AG20443 (cell line): ENCODE measurements at regions not wholly inside any gene's neighbourhood (a gene's known extent, or its start where the extent isn't known, plus 50 kb on each side); places are given as distances from the start of the nearest gene placed in this dataset.
"Not testable (repeated sequence)": the region's sequence is repeated elsewhere in the genome, so short reads cannot be mapped to it uniquely, and the experiment has no call there.

Experiments used
- DNase-seq: peaks from one replicate; pipeline ENCODE4 v3.0.0; 2012; ENCODE audit warnings: low spot score, mixed read lengths

DNA sequence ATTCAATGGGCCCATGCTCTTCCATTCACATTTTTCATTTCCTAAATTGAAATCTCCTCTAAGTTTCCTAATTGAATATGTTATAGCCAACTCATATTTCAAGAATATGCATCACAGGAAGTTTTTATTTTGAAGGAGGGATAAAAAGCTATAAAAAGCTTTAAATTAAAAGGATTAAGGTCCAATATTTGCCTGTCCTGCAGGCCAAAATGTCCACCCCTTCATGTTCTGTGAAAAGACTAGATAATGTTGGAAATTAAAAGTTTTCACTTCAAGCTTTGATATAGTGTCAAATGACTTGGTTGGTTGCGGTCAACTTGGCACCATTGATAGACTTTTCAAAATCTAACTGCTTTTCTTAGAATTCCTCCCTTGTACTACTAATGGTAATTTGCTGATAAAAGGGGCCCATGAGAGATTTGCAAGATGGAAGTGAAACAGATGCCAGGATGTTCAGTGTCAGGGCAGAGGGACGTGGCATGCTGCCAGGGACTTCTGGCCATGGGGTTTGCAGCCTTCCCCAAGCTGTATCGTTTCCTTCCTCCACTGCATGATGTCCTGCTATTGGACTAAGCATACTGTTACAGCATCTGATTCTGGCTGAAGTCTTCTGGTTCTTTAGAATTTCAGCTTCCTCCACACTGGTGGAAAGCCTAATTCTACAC lies 547.3 kb upstream of the MIR17HG start:
- DNase-seq, result peak; percentile 8

- DNase-seq, result no peak
These were observed 545.9 kb upstream of the MIR17HG start for GRCh38 chr13:90801621-90802020.

GRCh38 chr13:90803210-90803609 lies 544.3 kb upstream of the MIR17HG start:
- DNase-seq, result no peak

GRCh38 chr13:90806016-90806615 lies 541.4 kb upstream of the MIR17HG start:
- DNase-seq, result no peak

- no peak for DNase-seq
These were observed 540.6 kb upstream of the MIR17HG start for GRCh38 chr13:90806892-90807291.

DNA sequence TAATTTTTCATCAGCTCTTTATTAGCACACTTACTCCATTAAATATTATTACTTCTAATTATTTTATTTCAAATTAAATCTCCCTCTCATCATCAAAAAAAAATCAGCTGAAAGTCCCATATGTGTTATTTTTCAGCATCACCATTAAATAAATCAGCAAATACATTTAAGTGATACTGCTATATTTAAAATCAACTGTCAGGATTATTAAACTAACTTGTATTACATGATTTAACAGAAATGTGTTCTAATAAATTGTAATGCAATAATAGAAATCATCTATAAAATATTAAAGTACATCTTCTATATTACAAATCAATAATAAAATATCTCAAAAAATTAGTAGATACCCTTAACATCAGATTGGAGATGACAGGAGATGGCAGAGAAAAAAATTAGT lies 538.6 kb upstream of the MIR17HG start:
- DNase-seq, result no peak

GRCh38 chr13:90824032-90824431 lies 523.5 kb upstream of the MIR17HG start:
- no peak for DNase-seq

GRCh38 chr13:90826688-90827087 lies 520.8 kb upstream of the MIR17HG start:
- DNase-seq, result no peak

DNA sequence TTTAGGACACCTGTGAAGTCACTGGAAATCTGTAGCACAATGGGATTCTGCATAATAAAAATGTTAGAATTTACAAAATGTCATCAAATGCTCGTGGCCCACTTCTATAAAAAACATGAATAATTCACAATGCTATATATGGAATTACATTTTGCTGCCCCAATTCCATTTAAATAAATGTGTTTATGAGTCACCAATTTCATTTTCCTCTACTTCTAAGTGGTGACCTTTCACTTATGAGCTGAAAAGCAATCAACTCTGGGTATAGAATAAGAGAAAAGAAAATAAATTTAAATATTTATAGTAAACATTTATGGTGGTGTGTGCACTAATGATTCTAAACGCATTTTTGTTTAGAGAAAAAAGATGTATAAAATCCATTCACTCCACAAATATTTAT lies 516.7 kb upstream of the MIR17HG start:
- DNase-seq, result no peak

DNA sequence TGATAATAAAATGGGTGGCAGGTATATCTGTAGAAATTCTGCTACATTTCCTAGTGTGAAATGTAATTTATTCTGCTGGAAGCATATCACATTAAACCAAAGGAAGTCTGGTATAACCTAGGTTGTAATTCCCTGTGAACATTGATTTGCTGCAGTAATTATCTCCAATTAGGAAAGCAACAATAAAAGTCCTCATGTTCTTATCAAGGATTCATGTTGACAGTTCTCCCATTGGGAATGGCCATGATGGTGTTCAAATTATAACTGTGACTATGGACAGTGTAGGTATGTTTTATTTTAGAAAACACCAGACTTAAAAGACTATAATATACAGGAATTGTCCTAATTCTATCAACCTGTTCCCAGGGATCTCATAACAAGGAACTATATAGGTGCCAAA lies 513.5 kb upstream of the MIR17HG start:
- DNase-seq, result no peak

GRCh38 chr13:90834700-90835099 lies 512.8 kb upstream of the MIR17HG start:
- no peak for DNase-seq

GRCh38 chr13:90835826-90836225 lies 511.7 kb upstream of the MIR17HG start:
- DNase-seq, result no peak

GRCh38 chr13:90838317-90838960 lies 509.0 kb upstream of the MIR17HG start:
- DNase-seq, result no peak

- peak; percentile 7 for DNase-seq
These were observed 508.4 kb upstream of the MIR17HG start for GRCh38 chr13:90839061-90839460.

DNA sequence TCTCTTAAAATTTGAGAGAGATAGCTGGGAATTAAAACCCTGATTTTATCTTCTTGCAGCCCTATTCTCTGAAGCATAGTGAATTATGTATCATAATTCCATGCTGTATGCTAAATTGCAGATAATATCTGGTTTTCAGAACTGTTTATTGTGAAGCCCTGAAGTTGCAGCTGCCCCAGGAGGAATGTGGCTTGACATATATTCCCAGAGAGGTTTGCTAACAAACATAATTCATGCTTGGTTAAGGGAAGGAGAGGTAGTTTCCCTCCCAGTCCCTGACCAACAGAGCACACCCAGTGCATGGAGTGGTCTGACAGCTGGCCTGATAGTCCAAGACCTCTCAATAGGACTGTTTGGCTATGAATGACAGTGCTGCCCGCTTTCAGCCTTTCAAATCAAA lies 500.6 kb upstream of the MIR17HG start:
- no peak for DNase-seq

GRCh38 chr13:90853666-90854065 lies 493.8 kb upstream of the MIR17HG start:
- not testable (repeated sequence) for DNase-seq

- no peak for DNase-seq
These were observed 489.6 kb upstream of the MIR17HG start for GRCh38 chr13:90857921-90858320.

DNA sequence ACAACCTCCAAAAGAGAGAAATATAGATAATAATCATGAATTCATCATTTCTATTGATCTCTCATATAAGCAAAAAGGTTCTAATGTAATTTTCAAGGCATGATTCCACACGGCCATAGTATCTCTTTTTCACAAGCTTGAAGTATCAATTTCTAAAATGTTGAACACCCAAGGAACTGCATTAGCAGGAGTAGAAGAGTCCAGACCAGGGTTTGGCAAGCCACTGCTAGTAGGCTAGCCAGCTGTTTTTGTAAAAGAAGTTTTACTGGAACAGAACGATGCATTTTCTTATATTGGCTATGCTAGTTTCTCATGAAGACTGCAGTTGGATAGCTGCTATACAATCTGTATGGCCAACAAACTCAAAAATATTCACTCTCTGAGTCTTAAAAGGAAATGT lies 481.5 kb upstream of the MIR17HG start:
- no peak for DNase-seq

DNA sequence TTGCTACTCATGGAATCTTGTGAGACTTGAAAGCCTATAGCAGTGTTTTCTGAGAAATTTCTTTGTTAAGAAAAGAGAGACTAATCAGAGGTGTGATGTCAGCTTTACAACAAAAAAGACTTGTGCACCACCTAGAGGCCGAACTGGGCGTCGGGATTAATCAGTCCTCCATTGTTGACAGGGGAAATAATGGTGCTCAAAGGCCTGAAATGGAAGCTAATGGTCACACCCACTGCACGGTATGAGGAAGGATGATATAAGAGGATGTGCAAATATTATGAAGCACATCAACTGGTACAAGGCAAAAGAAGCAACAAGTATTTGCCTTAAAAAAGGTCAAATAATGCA lies 480.2 kb upstream of the MIR17HG start:
- peak; percentile 61 for DNase-seq

GRCh38 chr13:90868321-90868920 lies 479.1 kb upstream of the MIR17HG start:
- no peak for DNase-seq

DNA sequence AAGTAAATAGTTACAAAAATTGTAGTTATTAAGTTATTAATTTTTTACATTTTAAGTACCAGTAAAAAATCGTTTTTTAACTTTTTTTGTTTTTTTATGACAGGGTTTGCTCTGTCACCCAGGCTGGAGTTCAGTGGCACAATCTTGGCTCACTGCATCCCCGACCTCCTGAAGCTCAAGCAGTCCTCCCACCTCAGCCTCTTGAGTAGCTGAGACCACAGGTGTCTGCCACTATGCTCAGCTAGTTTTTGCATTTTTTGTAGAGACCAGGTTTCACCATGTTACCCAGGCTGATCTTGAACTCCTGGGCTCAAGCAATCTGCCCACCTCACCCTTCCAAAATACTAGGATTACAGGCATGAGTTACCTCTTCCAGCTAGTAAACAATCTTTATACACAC lies 477.9 kb upstream of the MIR17HG start:
- no peak for DNase-seq

- no peak for DNase-seq
These were observed 474.9 kb upstream of the MIR17HG start for GRCh38 chr13:90872491-90873025.

DNA sequence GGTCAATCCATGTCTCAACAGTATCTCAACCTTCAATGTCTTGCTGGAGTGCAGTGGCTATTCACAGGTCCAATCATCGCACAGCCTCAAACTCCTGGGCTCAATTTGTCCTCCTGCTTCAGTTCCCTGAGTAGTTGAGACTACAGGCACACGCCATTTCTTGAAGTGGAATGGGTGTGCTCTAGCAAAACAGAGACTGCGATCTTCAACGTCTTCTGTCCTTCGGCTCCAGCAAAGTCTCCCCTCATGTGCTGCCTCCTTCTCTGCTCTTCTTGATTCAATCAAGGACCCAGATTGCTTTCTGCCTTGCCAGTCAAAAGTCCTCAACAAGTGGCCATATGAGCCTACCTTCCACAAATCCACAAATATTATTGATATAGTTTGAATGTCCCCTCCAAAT lies 466.7 kb upstream of the MIR17HG start:
- DNase-seq, result no peak
